H1 (cell line): ENCODE measurements at regions not wholly inside any gene's neighbourhood (a gene's known extent, or its start where the extent isn't known, plus 50 kb on each side); places are given as distances from the start of the nearest gene placed in this dataset.

Experiments
- BRCA1 ChIP-seq: IDR thresholded peaks from 2 replicates; pipeline ENCODE4 v1.6.1; 2012; ENCODE audit warnings: low read depth, low read length, improper control_type of control experiment
- CHD1 ChIP-seq: IDR thresholded peaks from 2 replicates; pipeline ENCODE4 v1.6.1; 2012; ENCODE audit warnings: low read depth, low read length, improper control_type of control experiment
- EGR1 ChIP-seq: IDR thresholded peaks from 2 replicates; pipeline ENCODE4 v1.6.1; 2011; ENCODE audit warnings: low read depth, low read length, borderline replicate concordance
- EP300 ChIP-seq, 2 experiments: IDR thresholded peaks; 1 replicate in 1 of 2; 2 replicates in 1 of 2; pipeline ENCODE4 v1.6.1; 2011 to 2012; ENCODE audit warnings: low read depth in 2 of 2, low read length in 2 of 2, mild to moderate bottlenecking in 2 of 2, borderline replicate concordance in 1 of 2, inconsistent platforms in 1 of 2, moderate library complexity in 1 of 2
- GABPA ChIP-seq: IDR thresholded peaks from 2 replicates; pipeline ENCODE4 v1.6.1; 2011; ENCODE audit warnings: mild to moderate bottlenecking, low read length, moderate library complexity, borderline replicate concordance; ENCODE audit not compliant: insufficient read depth
- SAP30 ChIP-seq: fragments of 300-600 bp; sonication (generic); IDR thresholded peaks from 2 replicates; pipeline ENCODE4 v1.7.1; 2012; ENCODE audit warnings: low read length, moderate library complexity, mild to moderate bottlenecking, inconsistent platforms; ENCODE audit not compliant: insufficient read depth, insufficient replicate concordance
- SP4 ChIP-seq: IDR thresholded peaks from 2 replicates; pipeline ENCODE4 v1.6.1; 2012; ENCODE audit warnings: low read length, inconsistent platforms

- no peak for TF ChIP-seq CHD1
- TF ChIP-seq SP4, result no peak
- TF ChIP-seq BRCA1, result no peak
- no peak for TF ChIP-seq EGR1
- TF ChIP-seq SAP30, result no peak
- no peak for TF ChIP-seq EP300 (IDR thresholded peaks at IDR 0.05; ENCODE audit: borderline replicate concordance in 1 of 2, low read depth in 2 of 2, low read length in 2 of 2)
- no peak for TF ChIP-seq GABPA
These were observed 134.5 kb downstream of the PALM2AKAP2 start (continued) for GRCh38 chr9:109914280-109915027.
